Activated CD4-positive, alpha-beta T cell treated with anti-CD3 and anti-CD28 coated beads for 48 hours (primary cell): ENCODE measurements at regions not wholly inside any gene's neighbourhood (a gene's known extent, or its start where the extent isn't known, plus 50 kb on each side); places are given as distances from the start of the nearest gene placed in this dataset.

ENCODE experiments used
- DNase-seq: peaks from one replicate; pipeline ENCODE4 v3.0.0-alpha.2; 2020

GRCh38 chr17:34527908-34528470 lies 51.4 kb upstream of the TMEM132E start:
- peak; percentile 7 for DNase-seq

GRCh38 chr17:34527136-34527907 lies 52.1 kb upstream of the TMEM132E start:
- DNase-seq: no peak

- no peak for DNase-seq
These were observed 53.7 kb upstream of the TMEM132E start for GRCh38 chr17:34525651-34526050.

GRCh38 chr17:34521955-34522354 lies 57.4 kb upstream of the TMEM132E start:
- DNase-seq: no peak

GRCh38 chr17:34519282-34519681 lies 60.1 kb upstream of the TMEM132E start:
- peak; percentile 32 for DNase-seq

GRCh38 chr17:34517406-34517805 lies 62.0 kb upstream of the TMEM132E start:
- no peak for DNase-seq

GRCh38 chr17:34511931-34512330 lies 67.5 kb upstream of the TMEM132E start:
- DNase-seq: no peak

- DNase-seq: no peak
These were observed 68.1 kb upstream of the TMEM132E start for GRCh38 chr17:34511265-34511664.

- DNase-seq: no peak
These were observed 74.4 kb upstream of the TMEM132E start for GRCh38 chr17:34504814-34505484.

- DNase-seq: peak; percentile 22
These were observed 75.7 kb upstream of the TMEM132E start for GRCh38 chr17:34503528-34504195.

GRCh38 chr17:34502426-34502825 lies 77.0 kb upstream of the TMEM132E start:
- no peak for DNase-seq

GRCh38 chr17:34499576-34499975 lies 79.8 kb upstream of the TMEM132E start:
- DNase-seq: peak; percentile 26

GRCh38 chr17:34493917-34494316 lies 85.5 kb upstream of the TMEM132E start:
- no peak for DNase-seq

GRCh38 chr17:34487626-34488025 lies 91.8 kb upstream of the TMEM132E start:
- DNase-seq: no peak

- no peak for DNase-seq
These were observed 92.6 kb upstream of the TMEM132E start for GRCh38 chr17:34486761-34487160.

- DNase-seq: no peak
These were observed 93.4 kb upstream of the TMEM132E start for GRCh38 chr17:34485999-34486398.

- no peak for DNase-seq
These were observed 95.1 kb upstream of the TMEM132E start for GRCh38 chr17:34484193-34484733.

- DNase-seq: no peak
These were observed 96.7 kb upstream of the TMEM132E start for GRCh38 chr17:34482730-34483129.

- no peak for DNase-seq
These were observed 97.6 kb upstream of the TMEM132E start for GRCh38 chr17:34481779-34482178.

- DNase-seq: no peak
These were observed 100.0 kb upstream of the TMEM132E start for GRCh38 chr17:34479371-34479770.

GRCh38 chr17:34478244-34478643 lies 101.1 kb upstream of the TMEM132E start:
- no peak for DNase-seq

- no peak for DNase-seq
These were observed 104.1 kb upstream of the TMEM132E start for GRCh38 chr17:34475296-34475695.

- DNase-seq: no peak
These were observed 104.7 kb upstream of the TMEM132E start for GRCh38 chr17:34474706-34475105.
